ENCODE measurements at regions not wholly inside any gene's neighbourhood (a gene's known extent, or its start where the extent isn't known, plus 50 kb on each side); places are given as distances from the start of the nearest gene placed in this dataset.

- TF ChIP-seq CTCF (IDR thresholded peaks at IDR 0.05; ENCODE audit: insufficient read depth, low read length) (no peak), POLR2AphosphoS5 (IDR thresholded peaks at IDR 0.05; ENCODE audit: low read depth) (no peak)
Measured at GRCh38 chr1:95386371-95386770, 152.4 kb downstream of the RWDD3 start.
